ENCODE measurements at regions not wholly inside any gene's neighbourhood (a gene's known extent, or its start where the extent isn't known, plus 50 kb on each side); places are given as distances from the start of the nearest gene placed in this dataset.
A peak's percentile ranks its signal among the peaks of the same experiment; 100 is the strongest.
"Not testable (repeated sequence)": the region's sequence is repeated elsewhere in the genome, so short reads cannot be mapped to it uniquely, and the experiment has no call there.

- DNase-seq, result not testable (repeated sequence)
Observed at GRCh38 chr15:31669158-31669908, 342.7 kb downstream of the KLF13 start.

GRCh38 chr15:31673263-31673662 is 346.6 kb downstream of the KLF13 start:
- not testable (repeated sequence) for DNase-seq

DNA sequence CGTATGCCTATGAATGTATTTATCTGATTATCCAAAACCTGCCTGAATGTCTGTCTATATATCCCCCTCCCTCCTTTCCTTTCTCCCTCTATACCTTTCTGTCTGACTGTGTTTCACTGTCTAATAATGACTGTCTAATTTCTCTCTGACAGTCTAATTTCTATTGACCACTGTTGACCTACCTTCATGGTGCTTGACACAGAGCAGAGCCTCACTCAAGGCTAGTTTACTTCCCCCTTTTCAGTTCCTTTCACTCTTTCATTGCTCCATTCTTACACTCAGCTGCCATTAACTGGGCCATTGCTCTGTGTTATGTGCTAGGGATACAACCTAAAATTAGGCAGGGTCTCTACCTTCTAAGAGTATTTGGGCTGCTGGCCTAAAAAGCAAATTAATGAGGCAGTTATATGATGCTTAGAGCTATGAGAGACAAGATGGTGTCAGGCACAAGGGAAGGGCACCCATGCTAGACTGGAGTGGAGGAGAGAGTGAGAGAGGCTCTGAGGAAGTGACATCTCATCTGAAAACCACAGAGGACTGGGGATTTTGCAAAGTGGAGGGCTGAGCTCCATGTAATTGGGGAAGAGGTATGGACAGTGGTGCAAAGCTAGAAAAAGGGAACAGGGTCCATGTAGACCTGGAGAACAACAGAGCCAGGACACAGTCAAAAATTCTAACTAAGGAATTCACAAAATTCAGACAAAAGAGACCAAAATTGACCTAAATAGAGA is 348.6 kb upstream of the CHRNA7 start:
- not testable (repeated sequence) for DNase-seq

DNA sequence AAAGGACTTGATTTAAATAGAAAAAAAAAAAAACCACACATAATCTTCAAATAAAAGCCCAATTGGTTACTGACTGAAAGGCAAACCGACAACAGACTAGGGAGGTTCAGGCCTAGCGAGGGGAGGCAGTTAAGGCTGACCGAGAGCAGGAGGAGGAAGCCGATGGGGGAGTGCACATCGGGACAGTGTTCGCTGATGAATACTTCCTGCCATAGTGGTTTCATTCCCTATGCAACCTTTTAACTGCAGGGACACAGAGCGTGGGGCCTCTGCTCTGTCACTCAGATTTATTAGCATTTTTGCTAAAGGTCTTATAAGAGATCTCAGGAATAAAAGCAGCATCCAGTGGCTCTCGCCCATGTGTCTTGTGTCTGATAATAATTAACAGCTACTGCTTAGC is 343.2 kb upstream of the CHRNA7 start:
- DNase-seq, result not testable (repeated sequence)

DNA sequence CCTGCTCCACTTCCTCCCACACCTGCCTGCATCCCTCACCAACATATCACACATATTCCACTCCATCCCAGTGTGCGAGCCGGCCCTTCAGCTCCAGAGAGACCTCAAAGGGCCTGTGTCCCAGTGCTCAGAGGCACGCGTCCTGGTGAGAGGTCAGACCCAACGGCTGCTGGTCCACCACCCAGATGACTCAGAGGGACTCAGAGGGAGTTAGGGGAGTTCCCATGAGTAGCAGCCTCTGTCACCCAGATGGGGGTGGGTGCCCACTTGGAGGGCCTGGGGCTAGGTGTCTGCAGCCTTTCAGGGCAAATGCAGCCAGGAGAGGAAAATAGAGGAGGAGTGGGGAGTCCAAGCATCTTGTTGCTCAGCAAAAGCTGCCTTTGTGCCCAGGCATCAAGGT is 333.8 kb upstream of the CHRNA7 start:
- DNase-seq, result not testable (repeated sequence)

GRCh38 chr15:31705076-31705678 is 325.1 kb upstream of the CHRNA7 start:
- DNase-seq, result not testable (repeated sequence)

DNA sequence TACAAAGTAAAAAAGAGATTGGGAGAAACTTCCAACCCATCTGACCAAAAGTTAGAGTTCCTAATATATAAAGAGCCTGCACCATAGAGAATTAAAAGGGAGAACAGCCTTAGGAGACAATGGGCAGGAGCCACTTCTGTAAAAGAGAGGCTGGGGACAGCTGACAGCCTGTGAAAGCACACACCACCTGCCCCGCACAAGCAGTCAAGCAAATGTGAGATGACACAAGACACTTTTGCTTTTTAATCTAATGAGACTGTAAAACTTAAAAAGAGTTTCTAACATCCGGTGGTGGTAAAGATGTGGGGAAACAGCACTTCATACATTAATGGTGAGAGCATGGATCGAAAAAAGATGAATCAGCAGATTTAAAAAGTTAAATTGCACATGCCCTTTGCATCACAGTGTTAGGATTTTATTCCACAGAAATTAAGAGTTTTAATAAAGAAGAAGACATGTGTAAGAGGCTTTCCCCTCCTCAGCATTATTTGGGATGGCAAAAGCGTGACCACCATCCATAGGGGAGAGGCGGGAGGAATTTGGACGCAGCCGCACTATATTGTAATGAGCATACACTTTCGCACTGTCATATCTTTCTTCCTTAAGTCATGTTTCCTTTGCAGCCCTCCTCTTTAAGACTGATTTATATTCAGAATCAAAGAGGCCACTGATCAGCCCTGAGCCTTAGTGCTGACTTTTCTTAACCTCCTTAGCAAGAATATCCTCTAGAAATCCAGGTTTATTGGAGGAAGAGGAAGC is 322.2 kb upstream of the CHRNA7 start:
- not testable (repeated sequence) for DNase-seq

- not testable (repeated sequence) for DNase-seq
Observed at GRCh38 chr15:31708703-31709327, 321.5 kb upstream of the CHRNA7 start.

GRCh38 chr15:31709479-31709878 is 320.8 kb upstream of the CHRNA7 start:
- DNase-seq, result not testable (repeated sequence)

GRCh38 chr15:31710806-31711205 is 319.5 kb upstream of the CHRNA7 start:
- DNase-seq, result not testable (repeated sequence)

DNA sequence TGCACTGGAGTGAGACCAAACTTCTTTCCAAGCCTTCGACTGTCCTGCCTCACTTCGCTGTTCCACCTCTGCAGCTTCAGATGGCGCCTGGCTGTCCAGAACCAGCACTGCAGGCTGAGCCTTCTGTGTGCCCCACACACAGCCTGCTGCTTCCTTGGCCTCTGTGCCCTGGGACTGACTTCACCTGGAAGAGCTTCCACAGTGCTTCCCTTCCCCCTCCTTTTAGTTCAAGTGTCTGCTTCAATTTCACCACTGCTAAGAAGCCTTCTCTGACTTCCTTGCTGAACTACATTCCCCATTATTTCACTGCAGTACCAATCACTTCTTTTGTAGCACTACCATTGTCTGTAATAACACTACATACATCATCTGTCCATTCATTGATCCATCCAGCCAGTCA is 315.1 kb upstream of the CHRNA7 start:
- DNase-seq, result not testable (repeated sequence)

DNA sequence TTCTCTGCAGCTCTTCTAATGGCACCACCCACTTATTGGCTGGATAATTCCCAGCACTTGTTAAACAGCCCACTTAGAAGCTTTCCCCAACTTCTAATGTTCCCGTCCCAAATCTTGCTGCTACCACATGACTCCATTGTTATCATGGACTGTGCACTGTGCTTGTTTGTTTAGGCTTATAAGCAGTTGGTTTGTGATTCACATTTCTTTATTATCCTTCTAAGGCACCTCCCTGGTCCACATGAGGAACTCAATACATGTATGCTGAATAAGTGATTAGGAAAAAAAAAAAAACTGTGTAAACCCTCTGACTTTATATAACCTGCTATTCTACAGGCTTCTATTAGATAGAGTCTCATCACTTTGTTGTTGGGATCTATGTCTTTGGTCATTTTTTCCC is 311.7 kb upstream of the CHRNA7 start:
- DNase-seq, result not testable (repeated sequence)

GRCh38 chr15:31719396-31720022 is 310.8 kb upstream of the CHRNA7 start:
- not testable (repeated sequence) for DNase-seq

- not testable (repeated sequence) for DNase-seq
Observed at GRCh38 chr15:31723019-31723418, 307.3 kb upstream of the CHRNA7 start.

DNA sequence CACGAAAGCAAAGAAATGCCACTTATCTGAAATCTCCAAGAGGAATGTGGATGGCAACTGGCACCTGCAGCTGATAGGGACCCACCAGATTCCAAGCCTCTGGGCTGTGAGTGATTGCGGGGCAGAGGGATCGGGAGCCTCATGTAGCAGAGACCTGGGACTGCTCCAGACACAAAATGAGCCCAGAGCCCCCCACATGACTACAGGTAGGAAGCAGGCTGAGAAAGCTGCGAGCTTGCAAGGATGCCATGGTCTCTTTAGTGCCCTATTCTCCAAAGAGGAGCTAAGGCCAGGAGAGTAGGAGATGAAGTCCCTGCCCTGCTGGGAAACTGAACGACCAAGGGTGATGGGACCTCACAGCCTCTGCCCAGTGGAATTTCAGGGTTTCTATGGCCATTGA is 305.4 kb upstream of the CHRNA7 start:
- not testable (repeated sequence) for DNase-seq

DNA sequence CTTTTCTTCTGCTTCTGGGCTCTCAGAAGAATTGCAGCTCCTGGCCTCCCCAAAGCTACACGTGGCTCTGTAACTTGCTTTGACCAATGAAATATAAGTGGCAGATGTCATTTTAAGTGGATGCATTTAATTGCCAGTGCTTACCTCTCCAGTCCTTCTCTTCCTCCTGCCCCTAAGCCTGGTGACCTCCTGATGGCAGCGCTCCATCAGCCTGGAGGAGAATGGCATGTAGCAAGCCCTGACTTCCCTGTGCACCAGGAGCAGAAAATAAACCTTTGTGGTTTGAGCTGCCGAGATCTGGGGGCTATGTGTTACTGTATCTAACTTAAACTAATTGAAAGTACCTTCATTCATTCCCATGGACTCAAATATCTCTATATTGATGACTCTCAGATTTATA is 304.7 kb upstream of the CHRNA7 start:
- not testable (repeated sequence) for DNase-seq

- DNase-seq, result no peak
Observed at GRCh38 chr15:31727612-31728011, 302.7 kb upstream of the CHRNA7 start.

- no peak for DNase-seq
Observed at GRCh38 chr15:31732726-31733125, 297.6 kb upstream of the CHRNA7 start.

- no peak for DNase-seq
Observed at GRCh38 chr15:31733424-31733823, 296.9 kb upstream of the CHRNA7 start.

GRCh38 chr15:31740203-31740602 is 290.1 kb upstream of the CHRNA7 start:
- peak; percentile 1 for DNase-seq

DNA sequence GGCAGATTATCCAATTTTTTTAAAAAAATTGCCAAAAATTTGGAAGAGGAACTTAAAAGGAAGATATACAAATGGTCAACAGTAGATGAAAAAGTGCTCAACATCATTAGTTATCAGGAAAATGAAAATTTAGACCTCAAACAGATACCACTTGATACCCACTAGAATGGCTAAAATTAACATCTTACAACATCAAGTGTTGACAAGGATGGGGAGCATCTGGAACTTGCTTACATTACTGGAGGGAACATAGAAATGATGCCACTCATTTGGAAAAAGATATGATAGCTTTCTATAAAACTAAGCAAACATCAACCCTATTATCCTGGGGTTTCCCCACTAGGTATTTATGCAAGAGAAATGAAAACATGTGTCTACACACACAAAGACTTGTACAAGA is 284.5 kb upstream of the CHRNA7 start:
- DNase-seq, result no peak

Data from muscle of arm (tissue), 1 donor.